ENCODE measurements at regions not wholly inside any gene's neighbourhood (a gene's known extent, or its start where the extent isn't known, plus 50 kb on each side); places are given as distances from the start of the nearest gene placed in this dataset.

GRCh38 chr3:111269777-111270176 is 198.2 kb downstream of the NECTIN3 start:
- no peak overlapping the region for H3K4me3 ChIP-seq (ENCODE audit: low read depth, low read length)
- DNase-seq (ENCODE audit: low read depth): no peak
- TF ChIP-seq, protein P1, sequence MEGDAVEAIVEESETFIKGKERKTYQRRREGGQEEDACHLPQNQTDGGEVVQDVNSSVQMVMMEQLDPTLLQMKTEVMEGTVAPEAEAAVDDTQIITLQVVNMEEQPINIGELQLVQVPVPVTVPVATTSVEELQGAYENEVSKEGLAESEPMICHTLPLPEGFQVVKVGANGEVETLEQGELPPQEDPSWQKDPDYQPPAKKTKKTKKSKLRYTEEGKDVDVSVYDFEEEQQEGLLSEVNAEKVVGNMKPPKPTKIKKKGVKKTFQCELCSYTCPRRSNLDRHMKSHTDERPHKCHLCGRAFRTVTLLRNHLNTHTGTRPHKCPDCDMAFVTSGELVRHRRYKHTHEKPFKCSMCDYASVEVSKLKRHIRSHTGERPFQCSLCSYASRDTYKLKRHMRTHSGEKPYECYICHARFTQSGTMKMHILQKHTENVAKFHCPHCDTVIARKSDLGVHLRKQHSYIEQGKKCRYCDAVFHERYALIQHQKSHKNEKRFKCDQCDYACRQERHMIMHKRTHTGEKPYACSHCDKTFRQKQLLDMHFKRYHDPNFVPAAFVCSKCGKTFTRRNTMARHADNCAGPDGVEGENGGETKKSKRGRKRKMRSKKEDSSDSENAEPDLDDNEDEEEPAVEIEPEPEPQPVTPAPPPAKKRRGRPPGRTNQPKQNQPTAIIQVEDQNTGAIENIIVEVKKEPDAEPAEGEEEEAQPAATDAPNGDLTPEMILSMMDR (IDR thresholded peaks at IDR 0.05; ENCODE audit: insufficient read depth, low read depth, low read length): no peak

DNA sequence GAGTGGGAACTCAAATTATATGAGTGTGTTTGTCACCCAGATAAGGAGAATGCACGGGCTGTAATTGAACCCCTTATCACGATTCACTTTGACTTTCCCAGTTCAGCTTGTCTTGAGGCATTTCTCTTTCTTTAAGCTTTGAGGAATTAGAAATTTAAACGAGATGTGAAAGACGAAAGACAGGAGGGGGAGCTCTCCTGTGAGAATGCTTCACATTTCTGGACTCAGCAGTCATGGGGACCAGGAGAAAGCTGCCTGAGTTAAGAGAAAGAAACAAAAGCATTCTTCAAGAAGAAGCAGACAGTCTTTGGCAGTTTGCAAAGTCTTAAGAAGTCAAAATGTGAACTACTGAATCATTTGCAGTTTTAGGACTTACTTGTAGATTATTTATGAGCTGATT is 205.6 kb downstream of the NECTIN3 start:
- peak; percentile 43 for DNase-seq (ENCODE audit: low read depth)
- TF ChIP-seq, protein P1 (IDR thresholded peaks at IDR 0.05; ENCODE audit: insufficient read depth, low read depth, low read length): peak; percentile 39
- H3K4me3 ChIP-seq (ENCODE audit: low read depth, low read length): no peak overlapping the region

DNA sequence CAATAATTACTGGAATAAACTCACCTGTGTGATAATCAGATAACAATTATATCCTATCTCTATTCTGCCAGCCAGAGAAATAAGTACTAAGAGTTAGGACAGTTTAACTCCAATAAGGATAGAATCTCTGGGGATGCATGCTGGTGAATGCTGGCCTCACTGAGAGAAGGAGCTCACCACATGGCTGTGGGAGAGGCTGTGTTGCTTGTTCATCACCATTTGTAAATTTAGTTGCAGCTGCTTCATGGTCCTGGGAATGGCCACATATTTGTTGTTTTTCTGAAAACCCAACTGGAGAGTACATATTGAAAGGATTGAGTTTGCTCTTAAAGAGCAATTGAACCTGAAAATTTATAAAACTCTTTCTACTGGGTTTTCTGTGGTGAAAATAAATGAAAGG is 207.3 kb downstream of the NECTIN3 start:
- no peak overlapping the region for H3K4me3 ChIP-seq (ENCODE audit: low read depth, low read length)
- TF ChIP-seq, protein P1 (IDR thresholded peaks at IDR 0.05; ENCODE audit: insufficient read depth, low read depth, low read length): no peak
- no peak for DNase-seq (ENCODE audit: low read depth)

GRCh38 chr3:111282024-111282423 is 210.4 kb downstream of the NECTIN3 start:
- no peak overlapping the region for H3K4me3 ChIP-seq (ENCODE audit: low read depth, low read length)
- TF ChIP-seq, protein P1 (IDR thresholded peaks at IDR 0.05; ENCODE audit: insufficient read depth, low read depth, low read length): no peak
- no peak for DNase-seq (ENCODE audit: low read depth)

DNA sequence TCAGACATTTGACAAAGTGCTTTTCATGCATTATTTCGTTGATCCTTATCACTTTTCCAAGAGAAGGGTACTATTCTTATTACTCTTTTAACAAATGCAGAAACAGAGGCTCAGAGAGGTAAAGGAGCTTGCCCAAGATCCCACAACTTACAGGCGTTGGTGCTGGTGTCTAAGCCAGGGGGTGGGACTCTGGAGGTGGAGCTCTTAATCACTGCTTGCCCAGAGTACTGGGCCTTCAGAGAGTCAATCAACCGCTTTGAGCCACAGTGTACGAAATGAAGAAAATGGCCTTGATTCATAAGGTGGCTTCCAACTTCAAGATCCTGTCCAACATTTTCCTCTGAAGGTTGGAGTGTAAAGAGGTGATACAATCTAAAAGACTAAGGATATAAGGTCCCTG is 211.5 kb downstream of the NECTIN3 start:
- no peak for DNase-seq (ENCODE audit: low read depth)
- TF ChIP-seq, protein P1 (IDR thresholded peaks at IDR 0.05; ENCODE audit: insufficient read depth, low read depth, low read length): no peak
- no peak overlapping the region for H3K4me3 ChIP-seq (ENCODE audit: low read depth, low read length)

DNA sequence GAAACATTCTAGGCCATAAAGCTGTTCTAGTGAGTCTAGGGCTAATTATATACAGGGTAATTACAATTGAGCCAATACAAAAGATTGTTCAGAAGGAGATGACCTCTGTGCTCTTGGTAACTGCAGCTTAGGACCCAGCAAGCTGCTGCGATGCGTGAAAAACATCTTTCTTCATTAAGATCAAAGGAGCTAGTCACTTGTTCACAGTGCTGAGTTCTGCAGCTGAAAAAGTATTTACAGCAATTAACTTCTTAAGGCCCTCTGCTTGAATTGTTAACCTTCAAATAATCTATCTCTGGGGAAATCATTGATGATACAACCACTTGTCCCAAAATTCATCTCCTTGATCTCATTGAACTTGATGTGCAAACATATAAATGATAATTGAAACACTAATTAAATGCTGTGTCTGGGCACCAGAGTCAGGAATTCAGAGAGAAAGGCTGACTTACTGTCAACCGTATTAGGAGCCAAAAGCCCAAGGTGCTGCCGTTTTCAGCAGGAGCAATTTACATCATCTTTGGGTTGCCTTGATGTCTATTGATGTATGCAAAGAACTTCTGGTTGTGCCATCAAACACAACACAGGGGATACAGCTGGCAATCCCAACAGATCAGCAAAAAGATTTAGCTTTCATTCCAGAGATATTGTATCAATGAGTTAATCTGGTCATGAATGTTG is 213.0 kb downstream of the NECTIN3 start:
- DNase-seq (ENCODE audit: low read depth): no peak
- no peak overlapping the region for H3K4me3 ChIP-seq (ENCODE audit: low read depth, low read length)
- TF ChIP-seq, protein P1 (IDR thresholded peaks at IDR 0.05; ENCODE audit: insufficient read depth, low read depth, low read length): no peak

DNA sequence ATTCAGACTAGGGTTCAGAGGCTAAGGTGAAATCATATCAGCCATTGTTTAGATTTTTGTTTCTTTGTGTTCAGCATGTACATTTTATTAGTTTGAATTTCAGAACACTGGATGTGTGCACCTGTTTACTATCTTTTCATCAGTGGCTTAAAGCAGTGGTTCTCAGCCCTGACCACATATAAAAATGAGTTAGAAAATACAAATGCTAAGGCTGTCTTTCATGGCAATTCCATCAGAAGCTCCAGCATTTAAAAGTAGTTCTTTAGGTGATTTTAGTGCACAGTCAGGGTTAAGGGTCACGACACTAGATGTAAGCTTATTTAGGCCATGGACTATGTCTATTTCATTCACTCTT is 213.5 kb downstream of the NECTIN3 start:
- no peak overlapping the region for H3K4me3 ChIP-seq (ENCODE audit: low read depth, low read length)
- TF ChIP-seq, protein P1 (IDR thresholded peaks at IDR 0.05; ENCODE audit: insufficient read depth, low read depth, low read length): no peak
- no peak for DNase-seq (ENCODE audit: low read depth)
